Transverse colon (tissue), 4 donors: ENCODE measurements at regions not wholly inside any gene's neighbourhood (a gene's known extent, or its start where the extent isn't known, plus 50 kb on each side); places are given as distances from the start of the nearest gene placed in this dataset.

Experiments
- DNase-seq: peaks from one replicate; pipeline ENCODE4 v3.0.0-alpha.2; 2019
- H3K27ac ChIP-seq, 4 donors: fragments of 200-600 bp; sonication (generic); 2 replicates each; pipeline ENCODE4 v1.5.1; 2016 to 2018; ENCODE audit warnings: inconsistent platforms in 4 of 4
- H3K27me3 ChIP-seq: fragments of 200-600 bp; sonication (generic); 2 replicates; pipeline ENCODE4 v1.5.1; 2017; ENCODE audit warnings: inconsistent platforms
- H3K36me3 ChIP-seq, 4 donors: fragments of 200-600 bp; sonication (generic); 2 replicates each; pipeline ENCODE4 v1.5.1; 2017 to 2019; ENCODE audit warnings: inconsistent platforms in 4 of 4
- H3K4me1 ChIP-seq, 4 donors: fragments of 200-600 bp; sonication (generic); 2 replicates each; pipeline ENCODE4 v1.5.1; 2017 to 2020; ENCODE audit warnings: inconsistent platforms in 4 of 4
- H3K4me3 ChIP-seq, 4 donors: fragments of 200-600 bp; sonication (generic); 1 replicate in 1 of 4; 2 replicates in 3 of 4; pipeline versions ENCODE4 v1.5.1 to v1.6.1; 2017 to 2019; ENCODE audit warnings: inconsistent platforms in 4 of 4
- H3K9me3 ChIP-seq, 2 donors: fragments of 200-600 bp; sonication (generic); 2 replicates each; pipeline ENCODE4 v1.5.1; 2017 to 2019; ENCODE audit warnings: inconsistent platforms in 2 of 2
- CTCF ChIP-seq, 5 experiments: fragments of 200-600 bp in 3 of 5; fragments of 450-650 bp in 2 of 5; sonication (generic) in 3 of 5; IDR thresholded peaks; 1 replicate in 2 of 5; 2 replicates in 3 of 5; pipeline ENCODE4 v1.5.1; 2016 to 2017; ENCODE audit warnings: antibody characterized with exemption in 5 of 5, inconsistent platforms in 3 of 5, mild to moderate bottlenecking in 2 of 5, moderate library complexity in 1 of 5
- EP300 ChIP-seq: sonication (generic); formaldehyde crosslinking; IDR thresholded peaks from one replicate; pipeline ENCODE4 v1.6.1; 2017; ENCODE audit warnings: antibody characterized with exemption, low read depth
- POLR2A ChIP-seq: fragments of 450-650 bp; IDR thresholded peaks from one replicate; pipeline ENCODE4 v1.6.1; 2016; ENCODE audit warnings: antibody characterized with exemption, mild to moderate bottlenecking, moderate library complexity
- POLR2AphosphoS5 ChIP-seq, 3 donors: sonication (generic); formaldehyde crosslinking; IDR thresholded peaks; one replicate each; pipeline ENCODE4 v1.6.1; 2016; ENCODE audit warnings: antibody characterized with exemption in 3 of 3
- WGBS, 2 donors: methylation state at CpG; one replicate each; pipeline ENCODE4 v1.1.5; 2018; ENCODE audit warnings: low coverage in 1 of 2; 5-methylcytosine and 5-hydroxymethylcytosine counted together
- in situ Hi-C, 4 donors: fragments of 200-750 bp; cut with MboI; loops; one replicate each; pipeline versions ENCODE4 v1.15.0 to v1.15.1; 2017; ENCODE audit warnings: low sequenced_read_pairs in 3 of 4, low pct_ligation_motif_present in 1 of 4, low pct_unique_long_range_greater_than_20kb in 1 of 4
- intact Hi-C: fragments of 100-400 bp; cut with DNase I; formaldehyde crosslinking; loops from one replicate; pipeline ENCODE4 v1.15.1; 2023; ENCODE audit warnings: low total_unique reads

DNA sequence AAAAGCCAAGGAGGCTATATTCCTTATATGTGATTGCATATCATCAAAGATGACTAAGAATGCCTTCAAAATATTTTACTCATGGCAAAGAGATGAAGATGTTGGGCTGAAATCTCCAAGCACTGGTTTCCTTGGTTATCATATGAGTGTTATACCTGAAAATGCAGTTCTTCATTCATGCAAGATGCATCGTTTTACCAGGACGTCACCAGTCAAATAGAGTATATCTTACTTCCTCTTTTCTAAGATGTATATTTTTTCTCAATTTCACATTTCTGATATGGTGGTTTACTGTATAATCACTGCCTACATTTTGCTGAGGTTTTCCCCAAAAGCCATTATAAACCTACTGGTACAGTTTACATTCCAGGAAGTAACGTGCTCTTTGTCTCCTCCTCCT, 1085.7 kb downstream of the NCAM2 start:
- no peak overlapping the region for H3K27ac ChIP-seq
- no peak overlapping the region for H3K4me3 ChIP-seq
- no peaks in the 10 kb centered on the region for H3K27me3 ChIP-seq
- no peaks in the 10 kb centered on the region for H3K4me1 ChIP-seq
- no peaks in the 10 kb centered on the region for H3K36me3 ChIP-seq
- in situ Hi-C loops (no loop called here), intact Hi-C loops (no loop called here)
- TF ChIP-seq EP300 (no peak), CTCF (IDR thresholded peaks at IDR 0.05) (no peak), POLR2A (no peak)
- DNase-seq: no peak
- H3K9me3 ChIP-seq: peaks cover 6 to 10% of the 10 kb centered on the region in 2 donors
- 64 to 67% methylated on average over 3 of the region's 3 CpGs for whole genome bisulfite sequencing, 2 donors

DNA sequence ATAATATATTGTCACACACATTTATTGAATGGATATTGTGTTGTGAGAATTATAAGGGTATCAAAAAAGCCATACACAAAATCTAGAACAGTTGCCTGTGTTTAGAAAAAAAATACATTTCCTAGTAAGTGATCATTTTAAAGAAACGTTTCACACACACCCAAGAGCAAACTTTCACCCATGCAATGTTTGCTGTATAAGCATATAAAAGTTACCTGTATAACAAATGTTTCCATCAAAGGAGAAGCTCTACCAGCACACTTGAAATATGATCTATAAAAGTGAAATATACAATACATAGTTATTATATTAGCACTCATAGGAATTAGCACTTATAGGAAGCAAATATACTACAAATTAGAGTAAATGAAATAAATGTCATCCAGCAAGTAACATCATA, 1098.1 kb downstream of the NCAM2 start:
- 21 to 26% methylated on average over 1 of the region's 1 CpG for WGBS, 2 donors
- TF ChIP-seq POLR2A (no peak), CTCF (IDR thresholded peaks at IDR 0.05) (no peak), POLR2AphosphoS5 (IDR thresholded peaks at IDR 0.05) (no peak), EP300 (no peak)
- no peak overlapping the region for H3K4me3 ChIP-seq

DNA sequence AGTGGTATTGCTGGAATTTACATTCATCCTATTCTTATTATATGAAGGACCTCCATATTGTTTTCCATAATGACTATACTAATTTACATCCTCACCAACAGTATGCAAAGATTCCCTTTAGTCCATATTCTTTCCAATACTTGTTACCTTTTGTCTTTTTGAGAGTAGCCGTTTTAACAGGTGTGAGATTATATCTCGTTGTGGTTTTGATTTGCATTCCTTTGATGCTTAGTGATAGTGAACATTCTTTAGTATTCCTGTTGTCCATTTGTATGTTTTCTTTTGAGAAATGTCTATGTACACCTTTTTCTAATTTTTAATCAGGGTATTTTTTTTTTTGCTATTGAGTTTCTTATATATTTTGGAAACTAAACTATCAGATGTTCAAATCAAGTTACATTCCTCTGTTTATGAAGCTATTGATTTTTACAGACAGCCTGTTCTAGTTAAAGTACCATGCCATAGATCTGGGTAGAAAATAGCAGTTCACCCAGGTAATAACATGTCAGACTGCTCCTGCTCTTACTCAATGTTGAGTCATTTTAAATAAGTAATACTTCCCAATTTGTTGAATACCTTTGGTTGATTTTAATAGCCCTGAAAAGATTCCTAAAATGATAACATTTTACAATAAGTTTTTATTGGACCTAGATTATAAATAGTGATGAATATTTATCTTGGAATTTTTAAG, 1108.7 kb downstream of the NCAM2 start:
- Histone ChIP-seq H3K9me3 (no peaks in the 10 kb centered on the region), H3K4me3 (no peak overlapping the region), H3K27me3 (no peaks in the 10 kb centered on the region), H3K27ac (no peak overlapping the region), H3K36me3 (no peaks in the 10 kb centered on the region), H3K4me1 (no peaks in the 10 kb centered on the region)
- in situ Hi-C loops: no loop called here
- no peak for DNase-seq
- TF ChIP-seq POLR2A (no peak), CTCF (IDR thresholded peaks at IDR 0.05) (no peak), EP300 (no peak), POLR2AphosphoS5 (IDR thresholded peaks at IDR 0.05) (no peak)
- WGBS, 2 donors: 80 to 86% methylated on average over 2 of the region's 2 CpGs
- intact Hi-C loops: no loop called here

More for the DNA sequence above, 1098.1 kb downstream of the NCAM2 start:
- Histone ChIP-seq H3K4me1 (peaks cover 0 to 7% (median 0%) of the 10 kb centered on the region in 4 donors), H3K27me3 (no peaks in the 10 kb centered on the region), H3K36me3 (no peaks in the 10 kb centered on the region), H3K9me3 (peaks cover 0 to 3% of the 10 kb centered on the region in 2 donors), H3K27ac (no peak overlapping the region)
- DNase-seq: no peak
- intact Hi-C loops (loop anchor here (10.0 kb wide), 1 partner anchor 958 kb away; no protein-coding TSS in a partner anchor), in situ Hi-C loops (no loop called here)

GRCh38 chr21:22115746-22116145, 1117.5 kb downstream of the NCAM2 start:
- in situ Hi-C loops: no loop called here
- 72 to 83% methylated on average over 2 of the region's 2 CpGs for WGBS, 2 donors
- no peaks in the 10 kb centered on the region for H3K9me3 ChIP-seq
- no peaks in the 10 kb centered on the region for H3K27me3 ChIP-seq
- H3K27ac ChIP-seq: no peak overlapping the region
- H3K4me3 ChIP-seq: no peak overlapping the region
- no peaks in the 10 kb centered on the region for H3K36me3 ChIP-seq
- intact Hi-C loops: no loop called here
- TF ChIP-seq EP300 (no peak), POLR2A (no peak), POLR2AphosphoS5 (IDR thresholded peaks at IDR 0.05) (no peak), CTCF (IDR thresholded peaks at IDR 0.05) (no peak)
- H3K4me1 ChIP-seq: no peaks in the 10 kb centered on the region
- DNase-seq: no peak
